HG03521 (cell line): ENCODE measurements at regions not wholly inside any gene's neighbourhood (a gene's known extent, or its start where the extent isn't known, plus 50 kb on each side); places are given as distances from the start of the nearest gene placed in this dataset.

ENCODE experiments used
- ATAC-seq: cut with Tn5 transposase; IDR thresholded peaks from one replicate; pipeline ENCODE4 v1.9.1; 2021; ENCODE audit warnings: mild to moderate bottlenecking, moderate library complexity; ENCODE audit not compliant: unreplicated experiment

DNA sequence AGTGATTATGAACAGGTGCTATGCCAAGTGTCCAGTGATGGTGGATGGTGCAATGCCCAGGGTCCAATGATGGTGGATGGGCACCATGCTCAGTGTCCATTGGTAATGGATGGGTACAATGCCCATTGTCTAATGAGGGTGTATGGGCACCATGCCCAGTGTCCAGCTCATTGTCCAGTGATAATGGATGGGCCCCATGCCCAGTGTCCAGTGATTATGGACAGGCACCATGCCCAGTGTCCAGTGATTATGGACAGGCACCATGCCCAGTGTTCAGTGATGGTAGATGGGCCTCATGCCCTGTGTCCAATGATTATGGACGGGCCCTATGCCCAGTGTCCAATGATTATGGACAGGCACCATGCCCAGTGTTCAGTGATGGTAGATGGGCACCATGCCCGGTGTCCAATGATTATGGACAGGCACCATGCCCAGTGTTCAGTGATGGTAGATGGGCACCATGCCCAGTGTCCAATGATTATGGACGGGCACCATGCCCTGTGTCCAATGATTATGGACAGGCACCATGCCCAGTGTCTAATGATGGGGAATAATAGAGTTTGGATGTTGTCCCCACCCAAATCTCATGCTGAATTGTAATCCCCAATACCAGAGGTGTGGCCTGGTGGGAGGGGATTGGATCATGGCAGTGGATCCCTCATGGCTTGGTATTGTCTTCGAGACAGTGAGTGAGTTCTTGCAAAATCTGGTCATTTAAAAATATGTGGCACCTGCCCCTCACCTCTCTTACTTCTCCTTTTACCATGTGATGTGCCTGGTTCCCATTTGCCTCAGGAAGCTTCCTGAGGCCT is 87.8 kb downstream of the ANKRD10 start:
- no peak for ATAC-seq
